K562 (cell line): ENCODE measurements at regions not wholly inside any gene's neighbourhood (a gene's known extent, or its start where the extent isn't known, plus 50 kb on each side); places are given as distances from the start of the nearest gene placed in this dataset.

ENCODE experiments used
- EP400 ChIP-seq: fragments of 450-650 bp; IDR thresholded peaks from 2 replicates; pipeline ENCODE4 v1.6.1; 2017; ENCODE audit warnings: antibody characterized with exemption, mild to moderate bottlenecking, moderate library complexity
- NR3C1 ChIP-seq: sonication (generic); formaldehyde crosslinking; IDR thresholded peaks from 2 replicates; pipeline ENCODE4 v1.8.1; 2022; ENCODE audit warnings: missing genetic modification reagents
- PHF20 ChIP-seq: fragments of 450-650 bp; IDR thresholded peaks from 2 replicates; pipeline ENCODE4 v1.6.1; 2018; ENCODE audit not compliant: partially characterized antibody
- POLR2AphosphoS5 ChIP-seq: IDR thresholded peaks from 2 replicates; pipeline ENCODE4 v1.6.1; 2011; ENCODE audit warnings: mild to moderate bottlenecking, low read depth, low read length, moderate library complexity; ENCODE audit not compliant: control insufficient read depth, insufficient read depth
- RBM22 ChIP-seq: fragments of 200-400 bp; formaldehyde crosslinking; IDR thresholded peaks from 2 replicates; pipeline ENCODE4 v1.6.1; 2018; ENCODE audit warnings: low read length, low read depth; ENCODE audit not compliant: poor library complexity, severe bottlenecking
- RFX5 ChIP-seq: IDR thresholded peaks from 2 replicates; pipeline ENCODE4 v1.6.1; 2011; ENCODE audit warnings: low read depth, mild to moderate bottlenecking, improper control_type of control experiment, low read length
- TARDBP ChIP-seq: fragments of 450-650 bp; IDR thresholded peaks from 2 replicates; pipeline ENCODE4 v1.6.1; 2016
- TCF7 ChIP-seq: sonication (generic); IDR thresholded peaks from 2 replicates; pipeline ENCODE4 v1.6.1; 2016; ENCODE audit warnings: antibody characterized with exemption, borderline replicate concordance
- TRIM24 ChIP-seq, 2 experiments: fragments of 450-650 bp; IDR thresholded peaks; 2 replicates each; pipeline ENCODE4 v1.6.1; 2016
- ZNF584 ChIP-seq: fragments of 200-800 bp; sonication (Bioruptor generic); IDR thresholded peaks from 2 replicates; pipeline ENCODE4 v1.6.1; 2016; ENCODE audit warnings: low read depth, mild to moderate bottlenecking, missing genetic modification characterization, missing compliant biosample characterization
- TF ChIP-seq, protein P1 (sequence below), 3 experiments: IDR thresholded peaks in 2 of 3; conservative IDR thresholded peaks in 1 of 3; 2 replicates each; pipeline ENCODE4 v1.5.1; 2011 to 2012; ENCODE audit warnings: low read length in 3 of 3, mild to moderate bottlenecking in 3 of 3, control low read depth in 2 of 3, improper control_type of control experiment in 1 of 3, inconsistent platforms in 1 of 3, low read depth in 1 of 3, mixed read lengths in 1 of 3, moderate library complexity in 1 of 3; ENCODE audit not compliant: insufficient read depth in 2 of 3
- TF ChIP-seq, protein P2 (sequence below): sonication (generic); formaldehyde crosslinking; IDR thresholded peaks from 2 replicates; pipeline ENCODE4 v1.8.0; 2022; ENCODE audit warnings: mild to moderate bottlenecking, missing genetic modification reagents, borderline replicate concordance

DNA sequence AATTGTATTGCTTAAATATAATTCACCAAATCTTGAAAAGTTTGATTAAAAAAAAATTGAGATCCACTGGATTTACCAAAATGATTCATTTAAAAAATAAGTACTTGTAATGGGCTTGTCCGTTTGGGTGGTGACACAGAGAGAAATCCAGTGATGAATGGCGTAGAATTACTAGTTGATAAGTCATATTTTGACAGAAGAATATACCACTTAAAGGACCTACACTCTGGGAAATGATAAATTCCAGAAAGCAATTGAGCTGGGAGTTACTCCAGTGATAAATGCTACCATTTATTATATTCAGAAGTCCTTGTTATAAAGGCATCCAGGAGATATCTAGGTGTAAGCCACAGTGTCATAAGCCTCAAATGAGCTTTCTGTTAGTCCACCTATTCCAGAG lies 141.8 kb upstream of the CFAP20DC start:
- TF ChIP-seq ZNF584 (CRISPR knock-in tag) (no peak), NR3C1 (CRISPR knock-in tag) (no peak), PHF20 (no peak), TRIM24 (IDR thresholded peaks at IDR 0.05) (no peak), TCF7 (no peak), RFX5 (no peak), RBM22 (no peak), TARDBP (no peak), POLR2AphosphoS5 (no peak), EP400 (no peak)
- TF ChIP-seq, protein P1, sequence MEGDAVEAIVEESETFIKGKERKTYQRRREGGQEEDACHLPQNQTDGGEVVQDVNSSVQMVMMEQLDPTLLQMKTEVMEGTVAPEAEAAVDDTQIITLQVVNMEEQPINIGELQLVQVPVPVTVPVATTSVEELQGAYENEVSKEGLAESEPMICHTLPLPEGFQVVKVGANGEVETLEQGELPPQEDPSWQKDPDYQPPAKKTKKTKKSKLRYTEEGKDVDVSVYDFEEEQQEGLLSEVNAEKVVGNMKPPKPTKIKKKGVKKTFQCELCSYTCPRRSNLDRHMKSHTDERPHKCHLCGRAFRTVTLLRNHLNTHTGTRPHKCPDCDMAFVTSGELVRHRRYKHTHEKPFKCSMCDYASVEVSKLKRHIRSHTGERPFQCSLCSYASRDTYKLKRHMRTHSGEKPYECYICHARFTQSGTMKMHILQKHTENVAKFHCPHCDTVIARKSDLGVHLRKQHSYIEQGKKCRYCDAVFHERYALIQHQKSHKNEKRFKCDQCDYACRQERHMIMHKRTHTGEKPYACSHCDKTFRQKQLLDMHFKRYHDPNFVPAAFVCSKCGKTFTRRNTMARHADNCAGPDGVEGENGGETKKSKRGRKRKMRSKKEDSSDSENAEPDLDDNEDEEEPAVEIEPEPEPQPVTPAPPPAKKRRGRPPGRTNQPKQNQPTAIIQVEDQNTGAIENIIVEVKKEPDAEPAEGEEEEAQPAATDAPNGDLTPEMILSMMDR (IDR thresholded peaks at IDR 0.05 in 2 of 3, conservative IDR thresholded peaks at IDR 0.05 in 1 of 3; ENCODE audit: insufficient read depth in 2 of 3, low read depth in 1 of 3, low read length in 3 of 3), result no peak
- TF ChIP-seq, protein P2, sequence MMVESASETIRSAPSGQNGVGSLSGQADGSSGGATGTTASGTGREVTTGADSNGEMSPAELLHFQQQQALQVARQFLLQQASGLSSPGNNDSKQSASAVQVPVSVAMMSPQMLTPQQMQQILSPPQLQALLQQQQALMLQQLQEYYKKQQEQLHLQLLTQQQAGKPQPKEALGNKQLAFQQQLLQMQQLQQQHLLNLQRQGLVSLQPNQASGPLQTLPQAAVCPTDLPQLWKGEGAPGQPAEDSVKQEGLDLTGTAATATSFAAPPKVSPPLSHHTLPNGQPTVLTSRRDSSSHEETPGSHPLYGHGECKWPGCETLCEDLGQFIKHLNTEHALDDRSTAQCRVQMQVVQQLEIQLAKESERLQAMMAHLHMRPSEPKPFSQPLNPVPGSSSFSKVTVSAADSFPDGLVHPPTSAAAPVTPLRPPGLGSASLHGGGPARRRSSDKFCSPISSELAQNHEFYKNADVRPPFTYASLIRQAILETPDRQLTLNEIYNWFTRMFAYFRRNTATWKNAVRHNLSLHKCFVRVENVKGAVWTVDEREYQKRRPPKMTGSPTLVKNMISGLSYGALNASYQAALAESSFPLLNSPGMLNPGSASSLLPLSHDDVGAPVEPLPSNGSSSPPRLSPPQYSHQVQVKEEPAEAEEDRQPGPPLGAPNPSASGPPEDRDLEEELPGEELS (CRISPR knock-in tag), result no peak
